ENCODE measurements at regions not wholly inside any gene's neighbourhood (a gene's known extent, or its start where the extent isn't known, plus 50 kb on each side); places are given as distances from the start of the nearest gene placed in this dataset.
"Not testable (repeated sequence)": the region's sequence is repeated elsewhere in the genome, so short reads cannot be mapped to it uniquely, and the experiment has no call there.

GRCh38 chr5:148750614-148751013 lies 75.8 kb upstream of the ADRB2 start:
- Histone ChIP-seq H3K4me3 (ENCODE audit: low read length) (no peak overlapping the region), H3K9me2 (replicated peaks; ENCODE audit: low read length) (no peaks in the 10 kb centered on the region), H3K9me3 (ENCODE audit: low read length) (peaks cover 8% of the 10 kb centered on the region), H3F3A (ENCODE audit: low read length, unreplicated experiment) (no peaks in the 10 kb centered on the region), H3K27me3 (ENCODE audit: low read length) (no peaks in the 10 kb centered on the region), H3K79me2 (ENCODE audit: low read length) (no peaks in the 10 kb centered on the region), H3K36me3 (ENCODE audit: low read depth, low read length) (no peaks in the 10 kb centered on the region), H4K20me1 (ENCODE audit: low read length) (no peaks in the 10 kb centered on the region), H3K27ac (ENCODE audit: low read length) (no peak overlapping the region), H3K4me1 (ENCODE audit: insufficient read depth, low read length) (no peaks in the 10 kb centered on the region), H2AFZ (ENCODE audit: low read length) (no peak overlapping the region), H3K4me2 (ENCODE audit: low read length) (no peak overlapping the region), H3K9ac (ENCODE audit: low read length) (no peak overlapping the region)
- TF ChIP-seq EZH2 (IDR thresholded peaks at IDR 0.05; ENCODE audit: low read length, unreplicated experiment): no peak
- no peak for TF ChIP-seq CTCF (conservative IDR thresholded peaks at IDR 0.05; ENCODE audit: low read depth, low read length)
- no peak for TF ChIP-seq EZH2phosphoT487 (IDR thresholded peaks at IDR 0.05; ENCODE audit: borderline replicate concordance, low read length)
- DNase-seq: no peak
- no TSS peak for BruUV-seq (replicated peaks)
- no peak for ATAC-seq
- CTCF ChIA-PET: no interaction called here
- POLR2A ChIA-PET (ENCODE audit: unreplicated experiment): no interaction called here
- intact Hi-C loops (cut with micrococcal nuclease): no loop called here

- POLR2A ChIA-PET (ENCODE audit: unreplicated experiment): no interaction called here
- no peaks in the 10 kb centered on the region for H3K4me1 ChIP-seq (ENCODE audit: insufficient read depth, low read length)
- no peaks in the 10 kb centered on the region for H3K36me3 ChIP-seq (ENCODE audit: low read depth, low read length)
- TF ChIP-seq EZH2 (IDR thresholded peaks at IDR 0.05; ENCODE audit: low read length, unreplicated experiment): no peak
- TF ChIP-seq EZH2phosphoT487 (IDR thresholded peaks at IDR 0.05; ENCODE audit: borderline replicate concordance, low read length): no peak
- TF ChIP-seq CTCF (conservative IDR thresholded peaks at IDR 0.05; ENCODE audit: low read depth, low read length): no peak
- H3K4me2 ChIP-seq (ENCODE audit: low read length): no peak overlapping the region
- intact Hi-C loops (cut with micrococcal nuclease): no loop called here
- H3K9me3 ChIP-seq (ENCODE audit: low read length): peaks cover 12% of the 10 kb centered on the region
- no peaks in the 10 kb centered on the region for H4K20me1 ChIP-seq (ENCODE audit: low read length)
- H3K9ac ChIP-seq (ENCODE audit: low read length): no peak overlapping the region
- H3K27me3 ChIP-seq (ENCODE audit: low read length): no peaks in the 10 kb centered on the region
- H3K9me2 ChIP-seq (replicated peaks; ENCODE audit: low read length): no peaks in the 10 kb centered on the region
- DNase-seq (no peak), ATAC-seq (no peak)
- H3K4me3 ChIP-seq (ENCODE audit: low read length): no peak overlapping the region
- CTCF ChIA-PET: no interaction called here
- no peak overlapping the region for H3K27ac ChIP-seq (ENCODE audit: low read length)
- no peak overlapping the region for H2AFZ ChIP-seq (ENCODE audit: low read length)
- no TSS peak for BruUV-seq (replicated peaks)
- no peaks in the 10 kb centered on the region for H3F3A ChIP-seq (ENCODE audit: low read length, unreplicated experiment)
- no peaks in the 10 kb centered on the region for H3K79me2 ChIP-seq (ENCODE audit: low read length)
Measured at GRCh38 chr5:148751025-148751424, 75.4 kb upstream of the ADRB2 start.

- H3K9me2 ChIP-seq (replicated peaks; ENCODE audit: low read length); H3K27me3 ChIP-seq (ENCODE audit: low read length); H3K79me2 ChIP-seq (ENCODE audit: low read length); H3K4me2 ChIP-seq (ENCODE audit: low read length); H3F3A ChIP-seq (ENCODE audit: low read length, unreplicated experiment); ATAC-seq; H2AFZ ChIP-seq (ENCODE audit: low read length); DNase-seq; CTCF ChIA-PET; H3K4me1 ChIP-seq (ENCODE audit: insufficient read depth, low read length); H3K9ac ChIP-seq (ENCODE audit: low read length); H3K4me3 ChIP-seq (ENCODE audit: low read length); POLR2A ChIA-PET (ENCODE audit: unreplicated experiment); H3K27ac ChIP-seq (ENCODE audit: low read length); intact Hi-C loops (cut with micrococcal nuclease); H4K20me1 ChIP-seq (ENCODE audit: low read length); BruUV-seq (replicated peaks); H3K36me3 ChIP-seq (ENCODE audit: low read depth, low read length): not testable (repeated sequence)
- H3K9me3 ChIP-seq (ENCODE audit: low read length): peaks cover 18% of the 10 kb centered on the region
Measured at GRCh38 chr5:148752375-148752774, 74.0 kb upstream of the ADRB2 start.
